ENCODE measurements at regions not wholly inside any gene's neighbourhood (a gene's known extent, or its start where the extent isn't known, plus 50 kb on each side); places are given as distances from the start of the nearest gene placed in this dataset.
"Not testable (repeated sequence)": the region's sequence is repeated elsewhere in the genome, so short reads cannot be mapped to it uniquely, and the experiment has no call there.

- Histone ChIP-seq H3F3A (ENCODE audit: control insufficient read depth, insufficient read depth) (no peaks in the 10 kb centered on the region), H3K4me1 (ENCODE audit: control insufficient read depth, low read length) (no peaks in the 10 kb centered on the region), H3K36me3 (ENCODE audit: control insufficient read depth, low read length) (no peaks in the 10 kb centered on the region), H3K9me3 (ENCODE audit: control insufficient read depth, insufficient read depth, low read length) (no peaks in the 10 kb centered on the region), H3K9me2 (replicated peaks; ENCODE audit: control insufficient read depth, low read length) (no peaks in the 10 kb centered on the region), H3K79me2 (ENCODE audit: control insufficient read depth, low read length) (no peaks in the 10 kb centered on the region), H4K20me1 (ENCODE audit: control insufficient read depth, insufficient read depth, low read depth, low read length) (no peaks in the 10 kb centered on the region), H3K4me3 (ENCODE audit: low read length) (no peak overlapping the region), H3K4me2 (ENCODE audit: low read length) (no peak overlapping the region), H3K27me3 (ENCODE audit: control insufficient read depth, low read length) (no peaks in the 10 kb centered on the region), H3K27ac (ENCODE audit: low read depth, low read length) (no peak overlapping the region)
- TF ChIP-seq EZH2phosphoT487 (IDR thresholded peaks at IDR 0.05; ENCODE audit: borderline replicate concordance, low read length) (no peak), CTCF (IDR thresholded peaks at IDR 0.05; ENCODE audit: low read depth, low read length, poor library complexity, severe bottlenecking) (no peak)
Measured at GRCh38 chr9:81022177-81022576, 667.2 kb downstream of the TLE1 start.

GRCh38 chr9:81014945-81015344, 674.4 kb downstream of the TLE1 start:
- not testable (repeated sequence) for H3K27ac ChIP-seq (ENCODE audit: low read depth, low read length); H3K4me3 ChIP-seq (ENCODE audit: low read length); H3K9me2 ChIP-seq (replicated peaks; ENCODE audit: control insufficient read depth, low read length); H3K79me2 ChIP-seq (ENCODE audit: control insufficient read depth, low read length); H3K36me3 ChIP-seq (ENCODE audit: control insufficient read depth, low read length); H3F3A ChIP-seq (ENCODE audit: control insufficient read depth, insufficient read depth); H3K4me2 ChIP-seq (ENCODE audit: low read length); H4K20me1 ChIP-seq (ENCODE audit: control insufficient read depth, insufficient read depth, low read depth, low read length); H3K9me3 ChIP-seq (ENCODE audit: control insufficient read depth, insufficient read depth, low read length); H3K4me1 ChIP-seq (ENCODE audit: control insufficient read depth, low read length); H3K27me3 ChIP-seq (ENCODE audit: control insufficient read depth, low read length)

GRCh38 chr9:81013191-81013590, 676.2 kb downstream of the TLE1 start:
- not testable (repeated sequence) for H3K4me3 ChIP-seq (ENCODE audit: low read length); H4K20me1 ChIP-seq (ENCODE audit: control insufficient read depth, insufficient read depth, low read depth, low read length); H3K27ac ChIP-seq (ENCODE audit: low read depth, low read length); H3K4me2 ChIP-seq (ENCODE audit: low read length); H3K79me2 ChIP-seq (ENCODE audit: control insufficient read depth, low read length); H3K9me2 ChIP-seq (replicated peaks; ENCODE audit: control insufficient read depth, low read length); H3K36me3 ChIP-seq (ENCODE audit: control insufficient read depth, low read length); H3K4me1 ChIP-seq (ENCODE audit: control insufficient read depth, low read length); H3K27me3 ChIP-seq (ENCODE audit: control insufficient read depth, low read length); H3F3A ChIP-seq (ENCODE audit: control insufficient read depth, insufficient read depth); H3K9me3 ChIP-seq (ENCODE audit: control insufficient read depth, insufficient read depth, low read length)

GRCh38 chr9:81002906-81003305, 686.4 kb downstream of the TLE1 start:
- Histone ChIP-seq H3K4me2 (ENCODE audit: low read length) (no peak overlapping the region), H3K9me2 (replicated peaks; ENCODE audit: control insufficient read depth, low read length) (no peaks in the 10 kb centered on the region)
- TF ChIP-seq EZH2phosphoT487 (IDR thresholded peaks at IDR 0.05; ENCODE audit: borderline replicate concordance, low read length), result no peak
- TF ChIP-seq CTCF (IDR thresholded peaks at IDR 0.05; ENCODE audit: low read depth, low read length, poor library complexity, severe bottlenecking), result no peak

More at GRCh38 chr9:81002906-81003305, 686.4 kb downstream of the TLE1 start:
- H3K4me3 ChIP-seq (ENCODE audit: low read length), result no peak overlapping the region
- H3K79me2 ChIP-seq (ENCODE audit: control insufficient read depth, low read length), result no peaks in the 10 kb centered on the region
- no peaks in the 10 kb centered on the region for H3K4me1 ChIP-seq (ENCODE audit: control insufficient read depth, low read length)
- H4K20me1 ChIP-seq (ENCODE audit: control insufficient read depth, insufficient read depth, low read depth, low read length), result no peaks in the 10 kb centered on the region
- no peak overlapping the region for H3K27ac ChIP-seq (ENCODE audit: low read depth, low read length)
- no peaks in the 10 kb centered on the region for H3K9me3 ChIP-seq (ENCODE audit: control insufficient read depth, insufficient read depth, low read length)
- H3F3A ChIP-seq (ENCODE audit: control insufficient read depth, insufficient read depth), result no peaks in the 10 kb centered on the region
- H3K27me3 ChIP-seq (ENCODE audit: control insufficient read depth, low read length), result no peaks in the 10 kb centered on the region
- no peaks in the 10 kb centered on the region for H3K36me3 ChIP-seq (ENCODE audit: control insufficient read depth, low read length)
